Thymus (tissue), 11 donors: ENCODE measurements at regions not wholly inside any gene's neighbourhood (a gene's known extent, or its start where the extent isn't known, plus 50 kb on each side); places are given as distances from the start of the nearest gene placed in this dataset.
"Not testable (repeated sequence)": the region's sequence is repeated elsewhere in the genome, so short reads cannot be mapped to it uniquely, and the experiment has no call there.

ENCODE experiments used
- DNase-seq, 9 donors: peaks; one replicate each; pipeline ENCODE4 v3.0.0-alpha.2; 2013; ENCODE audit warnings: low spot score in 9 of 9, low read depth in 6 of 9, missing footprints in 1 of 9
- H3K27ac ChIP-seq, 2 donors: one replicate each; pipeline ENCODE4 v1.5.1; 2013; ENCODE audit warnings: control low read depth in 1 of 2, low read depth in 1 of 2, low read length in 1 of 2, mild to moderate bottlenecking in 1 of 2, moderate library complexity in 1 of 2
- H3K27me3 ChIP-seq, 2 donors: one replicate each; pipeline ENCODE4 v1.5.1; 2013; ENCODE audit warnings: low read length in 1 of 2; ENCODE audit not compliant: control insufficient read depth in 2 of 2, insufficient read depth in 1 of 2
- H3K36me3 ChIP-seq, 2 donors: one replicate each; pipeline ENCODE4 v1.5.1; 2013; ENCODE audit warnings: low read length in 1 of 2, mild to moderate bottlenecking in 1 of 2, moderate library complexity in 1 of 2; ENCODE audit not compliant: control insufficient read depth in 2 of 2, insufficient read depth in 2 of 2
- H3K4me1 ChIP-seq, 2 donors: one replicate each; pipeline ENCODE4 v1.5.1; 2013; ENCODE audit warnings: low read length in 2 of 2; ENCODE audit not compliant: control insufficient read depth in 2 of 2, insufficient read depth in 2 of 2
- H3K4me3 ChIP-seq, 2 donors: one replicate each; pipeline ENCODE4 v1.5.1; 2013; ENCODE audit warnings: low read length in 2 of 2, control low read depth in 1 of 2, mild to moderate bottlenecking in 1 of 2
- H3K9me3 ChIP-seq, 2 donors: one replicate each; pipeline ENCODE4 v1.5.1; 2013; ENCODE audit warnings: low read length in 1 of 2, mild to moderate bottlenecking in 1 of 2; ENCODE audit not compliant: control insufficient read depth in 2 of 2, insufficient read depth in 1 of 2
- WGBS: extraction: QIAGEN DNeasy Blood & Tissue Kit; methylation state at CpG from one replicate; pipeline ENCODE4 v1.1.7; 2013; 5-methylcytosine and 5-hydroxymethylcytosine counted together
- donor health status: healthy.

DNA sequence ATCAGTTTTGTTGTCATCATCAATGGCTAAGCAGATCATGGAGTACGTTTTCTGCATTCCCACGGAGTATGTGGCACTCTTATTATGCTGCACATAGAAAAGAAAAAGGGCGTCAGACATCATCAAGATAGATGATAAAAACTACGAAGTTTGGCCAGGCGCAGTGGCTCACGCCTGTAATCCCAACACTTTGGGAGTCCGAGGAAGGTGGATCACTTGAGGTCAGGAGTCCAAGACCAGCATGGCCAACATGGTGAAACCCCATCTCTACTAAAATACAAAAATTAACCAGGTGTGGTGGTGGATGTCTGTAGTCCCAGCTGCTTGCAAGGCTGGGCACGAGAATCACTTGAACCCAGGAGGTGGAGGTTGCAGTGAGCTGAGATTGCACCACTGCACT lies 312.8 kb downstream of the GOLGA6L6 start:
- not testable (repeated sequence) for H3K36me3 ChIP-seq, H3K27ac ChIP-seq, H3K4me3 ChIP-seq, H3K4me1 ChIP-seq, DNase-seq, H3K27me3 ChIP-seq, H3K9me3 ChIP-seq
- WGBS, result 82% methylated on average over 8 of the region's 8 CpGs

DNA sequence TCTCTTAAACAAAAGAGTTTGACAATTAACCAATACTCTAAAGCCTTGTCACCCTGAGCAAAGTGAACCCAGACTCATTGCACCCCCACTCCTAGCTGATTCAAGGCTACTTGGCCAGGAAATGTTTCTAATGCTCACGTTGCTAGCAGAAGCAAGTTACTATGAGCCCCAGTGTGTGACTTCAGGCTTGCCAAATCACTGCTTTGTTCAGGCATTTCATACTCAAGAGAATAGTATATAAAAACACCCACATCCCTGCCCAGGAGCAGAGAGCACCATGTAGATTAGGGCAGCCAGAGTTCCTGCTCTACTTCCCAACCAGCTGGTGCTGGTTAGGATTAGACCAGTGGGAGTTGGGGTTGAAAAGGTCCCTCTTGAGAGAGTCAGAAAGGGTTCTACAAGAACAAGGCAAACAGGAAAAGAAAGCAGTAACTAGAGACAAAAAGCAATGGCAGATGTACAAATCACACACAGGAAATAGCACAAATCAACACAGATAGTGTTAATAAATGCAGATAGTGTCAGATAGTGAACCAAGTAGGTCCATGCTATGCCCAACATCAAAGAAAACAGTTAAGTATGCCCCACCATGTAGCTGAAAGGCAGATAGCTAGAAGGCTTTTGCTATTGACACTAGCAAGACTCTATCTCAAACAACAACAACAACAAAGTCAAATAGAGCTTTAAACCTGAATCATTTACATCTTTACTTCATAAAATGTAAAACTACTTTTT lies 314.3 kb downstream of the GOLGA6L6 start:
- 57% methylated on average over 1 of the region's 1 CpG for WGBS
- H3K4me3 ChIP-seq, H3K4me1 ChIP-seq, H3K36me3 ChIP-seq, H3K9me3 ChIP-seq, H3K27me3 ChIP-seq, DNase-seq, H3K27ac ChIP-seq: not testable (repeated sequence)

DNA sequence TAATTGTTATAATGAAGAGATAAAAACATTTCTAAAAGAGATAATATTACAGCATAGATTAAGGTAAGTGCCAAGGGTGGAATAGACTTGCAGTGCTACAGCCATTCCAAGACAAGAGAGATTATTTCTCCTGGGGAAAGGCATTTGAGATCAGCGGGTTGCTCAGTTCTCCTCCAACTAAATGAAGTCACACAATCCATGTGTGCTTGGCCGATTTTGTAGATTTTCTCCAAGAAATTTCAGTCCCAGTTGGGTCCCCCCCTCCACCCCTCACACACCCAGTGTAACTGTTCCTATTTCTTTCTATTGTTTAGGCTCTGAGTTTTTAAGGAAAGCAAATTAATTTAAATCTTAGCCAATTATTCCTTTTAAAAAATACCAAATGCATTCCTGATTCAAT lies 315.1 kb downstream of the GOLGA6L6 start:
- H3K4me1 ChIP-seq, H3K36me3 ChIP-seq, H3K27ac ChIP-seq, H3K9me3 ChIP-seq, DNase-seq, H3K4me3 ChIP-seq, H3K27me3 ChIP-seq: not testable (repeated sequence)
- WGBS, result 75% methylated on average over 2 of the region's 2 CpGs

DNA sequence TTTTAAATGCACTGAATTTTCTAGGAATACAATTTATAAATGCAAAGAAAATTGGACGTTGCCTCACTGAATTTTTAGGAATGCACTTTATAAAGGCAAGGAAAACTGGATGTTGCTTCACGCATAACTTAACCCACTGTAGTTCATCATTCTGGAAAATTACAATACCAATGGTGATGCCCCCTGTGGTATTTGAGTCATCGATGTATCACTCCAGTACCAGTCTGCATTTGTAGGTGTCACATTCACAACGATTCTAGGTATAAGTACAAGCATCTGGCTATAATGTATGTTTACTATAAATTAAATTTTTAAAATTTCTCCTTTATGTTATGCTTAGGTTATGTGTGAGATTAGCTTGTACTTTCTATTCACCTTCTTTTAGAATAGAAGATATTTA lies 320.5 kb downstream of the GOLGA6L6 start:
- H3K4me1 ChIP-seq, H3K27ac ChIP-seq, DNase-seq, H3K4me3 ChIP-seq, H3K36me3 ChIP-seq, H3K27me3 ChIP-seq: not testable (repeated sequence)
- 75% methylated on average over 4 of the region's 4 CpGs for WGBS
- H3K9me3 ChIP-seq, result peaks cover 0 to 12% of the 10 kb centered on the region in 2 donors

DNA sequence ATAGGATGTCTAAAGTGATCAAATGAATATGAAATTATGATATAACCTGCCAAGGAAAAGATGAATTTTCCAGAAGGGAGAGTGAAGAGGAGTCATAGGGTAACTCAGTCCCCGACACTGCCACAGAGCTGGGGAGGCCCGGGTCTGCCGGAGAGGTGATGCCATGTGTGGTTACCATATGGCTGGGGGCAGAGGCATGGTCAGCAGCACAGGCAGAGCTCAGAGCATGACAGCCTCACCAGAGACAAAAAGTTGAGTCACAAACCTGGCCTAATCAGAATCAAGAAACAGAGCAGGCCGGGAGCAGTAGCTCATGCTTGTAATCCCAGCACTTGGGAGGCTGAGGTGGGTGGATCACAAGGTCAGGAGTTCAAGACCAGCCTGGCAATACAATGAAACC lies 322.4 kb downstream of the GOLGA6L6 start:
- H3K36me3 ChIP-seq, H3K27ac ChIP-seq, H3K4me3 ChIP-seq, DNase-seq, H3K27me3 ChIP-seq, H3K4me1 ChIP-seq: not testable (repeated sequence)
- 92% methylated on average over 4 of the region's 4 CpGs for WGBS
- peaks cover 0 to 12% of the 10 kb centered on the region in 2 donors for H3K9me3 ChIP-seq

DNA sequence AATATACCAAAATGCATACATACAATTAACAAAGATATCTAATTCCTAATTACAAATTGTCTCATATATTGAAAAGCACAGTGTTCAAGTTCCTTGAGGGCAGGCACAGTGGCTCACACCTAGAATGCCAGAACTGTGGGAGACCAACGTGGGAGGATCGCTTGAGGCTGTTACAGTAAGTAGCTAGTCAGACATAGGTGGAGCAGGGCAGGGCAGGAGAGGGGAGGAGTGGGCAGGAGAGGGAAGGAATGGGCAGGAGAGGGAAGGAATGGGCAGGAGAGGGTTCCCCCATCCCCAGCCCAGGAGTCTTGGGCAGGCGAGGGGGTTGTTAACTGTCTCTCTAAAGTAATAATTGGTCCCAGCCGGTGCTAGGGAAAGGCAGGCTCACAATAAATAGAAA lies 325.9 kb downstream of the GOLGA6L6 start:
- H3K27me3 ChIP-seq, H3K4me3 ChIP-seq, H3K36me3 ChIP-seq, DNase-seq, H3K4me1 ChIP-seq, H3K27ac ChIP-seq: not testable (repeated sequence)
- peaks cover 0 to 12% of the 10 kb centered on the region in 2 donors for H3K9me3 ChIP-seq
- 82% methylated on average over 4 of the region's 4 CpGs for WGBS

DNA sequence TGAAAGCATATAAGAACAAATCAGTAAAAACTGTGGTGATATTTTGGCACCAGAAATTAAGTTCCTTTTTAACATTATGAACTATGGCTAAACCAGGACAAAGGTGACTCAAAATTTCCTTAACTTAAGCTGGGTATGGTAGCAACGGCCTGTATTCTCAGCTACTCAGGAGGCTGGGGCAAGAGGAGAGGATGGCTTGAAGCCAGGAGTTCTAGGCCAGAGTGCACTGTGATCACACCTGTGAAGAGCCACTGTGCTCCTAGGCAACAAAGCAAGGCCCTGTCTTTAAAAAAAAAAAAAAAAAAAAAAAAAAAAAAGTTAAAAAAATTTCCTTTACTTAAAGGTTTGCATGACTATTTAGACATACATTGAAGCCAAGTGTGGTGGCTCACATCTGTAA lies 327.5 kb downstream of the GOLGA6L6 start:
- not testable (repeated sequence) for H3K4me1 ChIP-seq

DNA sequence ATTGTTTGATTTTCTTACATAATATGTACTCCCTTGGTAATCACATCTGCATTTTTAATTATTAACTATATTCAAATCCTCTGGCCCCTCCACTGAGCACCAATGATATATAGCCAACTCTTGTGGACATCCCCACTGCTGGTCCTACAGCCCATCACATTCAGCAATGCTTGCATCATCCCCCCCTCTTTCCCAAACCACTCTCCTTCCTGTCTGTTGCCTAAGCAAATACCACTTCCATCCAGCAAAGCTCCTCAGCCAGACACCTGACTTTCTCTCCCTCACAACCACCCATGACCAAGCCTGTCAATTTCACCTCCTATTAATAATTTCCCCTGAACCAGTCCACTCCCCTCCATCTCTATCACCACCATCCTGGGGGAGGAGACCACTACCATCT lies 330.1 kb downstream of the GOLGA6L6 start:
- H3K4me1 ChIP-seq, H3K4me3 ChIP-seq, H3K36me3 ChIP-seq, H3K27ac ChIP-seq, DNase-seq, H3K9me3 ChIP-seq, H3K27me3 ChIP-seq: not testable (repeated sequence)

More for the DNA sequence above, 327.5 kb downstream of the GOLGA6L6 start:
- H3K27ac ChIP-seq, H3K27me3 ChIP-seq, H3K9me3 ChIP-seq, DNase-seq, H3K36me3 ChIP-seq, H3K4me3 ChIP-seq: not testable (repeated sequence)
- WGBS, result 80% methylated on average over 1 of the region's 1 CpG

DNA sequence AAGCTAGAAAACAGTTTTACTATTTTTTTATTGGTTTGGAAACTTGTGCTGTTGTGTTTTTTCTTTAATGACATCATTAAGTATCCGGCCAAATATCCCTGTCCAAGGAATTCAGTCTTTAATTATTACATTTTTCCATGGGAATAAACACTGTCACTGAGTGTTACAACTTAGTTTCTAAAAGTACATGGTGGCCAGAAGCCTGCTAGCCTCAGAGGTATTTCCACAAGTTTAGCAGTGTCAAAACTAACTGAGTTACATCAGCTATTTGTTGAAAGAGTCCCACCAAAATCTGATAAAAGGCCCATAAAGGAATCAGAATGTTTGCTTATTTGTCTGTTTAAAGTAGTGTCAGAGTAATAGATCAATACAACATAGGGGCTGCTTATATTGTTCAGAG lies 331.6 kb downstream of the GOLGA6L6 start:
- not testable (repeated sequence) for DNase-seq, H3K36me3 ChIP-seq
- WGBS, result 82% methylated on average over 1 of the region's 1 CpG

DNA sequence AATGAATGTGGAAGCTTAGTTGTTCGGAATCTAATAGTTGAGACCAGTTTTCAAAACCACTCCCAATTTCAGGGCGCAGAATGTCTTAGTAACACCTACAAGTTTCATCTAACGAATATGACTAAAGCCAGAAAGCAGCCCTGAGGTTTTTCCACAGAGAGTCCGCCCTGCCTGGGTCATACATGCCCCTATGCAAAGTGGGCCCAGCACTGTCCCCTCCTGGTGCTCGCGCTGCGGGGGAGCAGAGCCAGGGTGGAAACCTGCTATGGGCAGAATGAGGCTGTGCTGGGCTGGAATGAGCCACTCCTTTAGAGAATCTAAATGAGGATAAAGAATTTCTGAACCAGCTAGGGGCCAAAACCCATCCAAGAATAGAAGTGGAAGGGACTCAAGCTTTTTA lies 334.0 kb downstream of the GOLGA6L6 start:
- not testable (repeated sequence) for H3K27ac ChIP-seq, H3K4me3 ChIP-seq, H3K27me3 ChIP-seq, H3K36me3 ChIP-seq, DNase-seq, H3K9me3 ChIP-seq, H3K4me1 ChIP-seq
- WGBS, result 88% methylated on average over 7 of the region's 7 CpGs

More for the DNA sequence above, 331.6 kb downstream of the GOLGA6L6 start:
- H3K4me3 ChIP-seq, H3K27ac ChIP-seq, H3K27me3 ChIP-seq, H3K4me1 ChIP-seq, H3K9me3 ChIP-seq: not testable (repeated sequence)
